CD14-positive monocyte (primary cell): ENCODE measurements at regions not wholly inside any gene's neighbourhood (a gene's known extent, or its start where the extent isn't known, plus 50 kb on each side); places are given as distances from the start of the nearest gene placed in this dataset.

Experiments used
- DNase-seq, 3 donors: peaks; one replicate each; pipeline ENCODE4 v3.0.0-alpha.2; 2011 to 2022
- H2AFZ ChIP-seq: 2 replicates; pipeline ENCODE4 v1.6.0; 2012; ENCODE audit warnings: mild to moderate bottlenecking, low read depth, low read length, inconsistent platforms; ENCODE audit not compliant: insufficient read depth, poor library complexity, severe bottlenecking
- H3K27ac ChIP-seq, 2 donors: 1 replicate in 1 of 2; 2 replicates in 1 of 2; pipeline ENCODE4 v1.5.1; 2012 to 2013; ENCODE audit warnings: low read length in 2 of 2, control low read depth in 1 of 2, inconsistent platforms in 1 of 2, low read depth in 1 of 2, mild to moderate bottlenecking in 1 of 2
- H3K27me3 ChIP-seq, 2 donors: one replicate each; pipeline versions ENCODE4 v1.6.0 to v1.6.1; 2011 to 2013; ENCODE audit warnings: low read length in 2 of 2; ENCODE audit not compliant: control insufficient read depth in 2 of 2, insufficient read depth in 2 of 2
- H3K36me3 ChIP-seq, 2 donors: replicated peaks in 1 of 2; 1 replicate in 1 of 2; 2 replicates in 1 of 2; pipeline versions ENCODE4 v1.5.1 to v1.6.1; 2012 to 2013; ENCODE audit warnings: low read length in 2 of 2, control low read depth in 1 of 2, inconsistent platforms in 1 of 2, mild to moderate bottlenecking in 1 of 2; ENCODE audit not compliant: insufficient read depth in 2 of 2, control insufficient read depth in 1 of 2
- H3K4me1 ChIP-seq, 2 donors: 1 replicate in 1 of 2; 2 replicates in 1 of 2; pipeline versions ENCODE4 v1.5.1 to v1.6.1; 2012 to 2013; ENCODE audit warnings: low read length in 2 of 2, control low read depth in 1 of 2, inconsistent platforms in 1 of 2, mild to moderate bottlenecking in 1 of 2, moderate library complexity in 1 of 2; ENCODE audit not compliant: insufficient read depth in 2 of 2, control insufficient read depth in 1 of 2
- H3K4me2 ChIP-seq: replicated peaks from 2 replicates; pipeline ENCODE3; 2012; ENCODE audit warnings: low read length, moderate library complexity, mild to moderate bottlenecking; ENCODE audit not compliant: poor library complexity, severe bottlenecking; ENCODE audit errors: extremely low read depth
- H3K4me3 ChIP-seq, 3 experiments: fragments of 200-600 bp in 1 of 3; sonication (generic) in 1 of 3; replicated peaks in 1 of 3; 1 replicate in 2 of 3; 2 replicates in 1 of 3; pipeline ENCODE4 v1.5.1; 2011 to 2013; ENCODE audit warnings: low read length in 3 of 3, mild to moderate bottlenecking in 3 of 3, control low read depth in 2 of 3, low read depth in 2 of 3, inconsistent platforms in 1 of 3, moderate library complexity in 1 of 3
- H3K79me2 ChIP-seq: 2 replicates; pipeline ENCODE4 v1.6.0; 2012; ENCODE audit warnings: mild to moderate bottlenecking, control low read depth, inconsistent platforms, low read length, moderate library complexity; ENCODE audit not compliant: insufficient read depth
- H3K9ac ChIP-seq: 2 replicates; pipeline ENCODE4 v1.6.0; 2017; ENCODE audit warnings: low read length, mild to moderate bottlenecking; ENCODE audit not compliant: insufficient read depth, poor library complexity, severe bottlenecking
- H3K9me3 ChIP-seq, 2 donors: replicated peaks in 1 of 2; 1 replicate in 1 of 2; 2 replicates in 1 of 2; pipeline versions ENCODE4 v1.5.1 to v1.6.1; 2012 to 2013; ENCODE audit warnings: low read length in 2 of 2, control low read depth in 1 of 2; ENCODE audit not compliant: control insufficient read depth in 1 of 2, insufficient read depth in 1 of 2
- H4K20me1 ChIP-seq: 2 replicates; pipeline ENCODE4 v1.6.0; 2012; ENCODE audit warnings: mild to moderate bottlenecking, low read length, control low read depth, moderate library complexity; ENCODE audit not compliant: insufficient read depth
- H3K27ac Mint-ChIP-seq, 7 donors: one replicate each; pipeline ENCODE4 v1.8.0; 2020; ENCODE audit warnings: mild to moderate bottlenecking in 7 of 7, mixed read lengths in 7 of 7, moderate library complexity in 6 of 7, inconsistent platforms in 2 of 7
- H3K27me3 Mint-ChIP-seq, 3 donors: one replicate each; pipeline ENCODE4 v1.8.0; 2021 to 2022; ENCODE audit warnings: low read depth in 3 of 3, mild to moderate bottlenecking in 3 of 3, mixed read lengths in 3 of 3, moderate library complexity in 3 of 3, inconsistent platforms in 1 of 3
- H3K36me3 Mint-ChIP-seq, 2 donors: one replicate each; pipeline ENCODE4 v1.8.0; 2020; ENCODE audit warnings: mixed read lengths in 2 of 2, inconsistent platforms in 1 of 2, mild to moderate bottlenecking in 1 of 2
- H3K4me1 Mint-ChIP-seq: one replicate; pipeline ENCODE4 v1.8.0; 2020; ENCODE audit warnings: mild to moderate bottlenecking, mixed read lengths
- H3K4me3 Mint-ChIP-seq, 2 donors: one replicate each; pipeline ENCODE4 v1.8.0; 2020; ENCODE audit warnings: mild to moderate bottlenecking in 2 of 2, mixed read lengths in 2 of 2, moderate library complexity in 1 of 2
- H3K9me3 Mint-ChIP-seq, 7 donors: one replicate each; pipeline ENCODE4 v1.8.0; 2020 to 2022; ENCODE audit warnings: mixed read lengths in 7 of 7, mild to moderate bottlenecking in 6 of 7, moderate library complexity in 6 of 7, inconsistent platforms in 2 of 7
- CTCF ChIP-seq: fragments of 200-600 bp; IDR thresholded peaks from one replicate; pipeline ENCODE4 v1.8.0; 2022; ENCODE audit warnings: antibody characterized with exemption, mild to moderate bottlenecking
- WGBS: methylation state at CpG from one replicate; pipeline ENCODE4 v1.1.5; 2013; ENCODE audit warnings: missing lambda C conversion rate; ENCODE audit not compliant: insufficient coverage; 5-methylcytosine and 5-hydroxymethylcytosine counted together
- intact Hi-C, 2 donors: fragments of 100-400 bp; cut with micrococcal nuclease; formaldehyde crosslinking; loops; one replicate each; pipeline versions ENCODE4 v1.15.0 to v1.15.1; 2023

DNA sequence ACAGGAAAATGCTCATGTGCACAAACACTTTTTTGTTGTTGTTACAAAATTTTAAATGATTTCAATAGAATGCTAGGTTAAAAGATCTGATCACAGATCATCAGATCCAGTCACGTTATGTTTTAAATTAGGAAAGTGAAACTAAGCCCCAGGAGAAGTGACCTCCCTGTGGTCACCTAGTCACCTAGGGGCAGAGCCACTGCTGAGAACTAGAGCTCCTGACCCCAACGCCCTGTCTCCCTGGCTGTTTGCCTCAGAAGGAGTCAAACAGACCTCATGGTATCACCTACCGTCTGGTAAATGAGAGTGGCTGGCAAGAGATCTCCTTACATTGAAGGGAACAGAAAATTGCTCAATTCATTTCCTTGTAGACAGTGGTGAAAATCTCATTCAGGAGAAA, 447.3 kb downstream of the ADRA2A start:
- H3K4me1 ChIP-seq, result no peaks in the 10 kb centered on the region
- TF ChIP-seq CTCF, result no peak
- no peak overlapping the region for H3K4me2 ChIP-seq
- Mint-ChIP-seq H3K27ac (no peak overlapping the region), H3K4me1 (no peaks in the 10 kb centered on the region), H3K9me3 (peaks cover 0 to 2% (median 0%) of the 10 kb centered on the region in 7 donors), H3K4me3 (no peak overlapping the region), H3K27me3 (no peaks in the 10 kb centered on the region), H3K36me3 (no peaks in the 10 kb centered on the region)
- no peaks in the 10 kb centered on the region for H3K79me2 ChIP-seq
- intact Hi-C loops, result no loop called here
- no peak for DNase-seq
- no peaks in the 10 kb centered on the region for H3K36me3 ChIP-seq
- H3K4me3 ChIP-seq, result no peak overlapping the region
- H3K27me3 ChIP-seq, result no peaks in the 10 kb centered on the region
- no peak overlapping the region for H3K9ac ChIP-seq
- WGBS, result 60% methylated on average over 1 of the region's 3 CpGs
- no peak overlapping the region for H2AFZ ChIP-seq
- H3K27ac ChIP-seq, result no peak overlapping the region
- no peaks in the 10 kb centered on the region for H4K20me1 ChIP-seq
- H3K9me3 ChIP-seq, result peaks cover 0 to 2% of the 10 kb centered on the region in 2 donors

DNA sequence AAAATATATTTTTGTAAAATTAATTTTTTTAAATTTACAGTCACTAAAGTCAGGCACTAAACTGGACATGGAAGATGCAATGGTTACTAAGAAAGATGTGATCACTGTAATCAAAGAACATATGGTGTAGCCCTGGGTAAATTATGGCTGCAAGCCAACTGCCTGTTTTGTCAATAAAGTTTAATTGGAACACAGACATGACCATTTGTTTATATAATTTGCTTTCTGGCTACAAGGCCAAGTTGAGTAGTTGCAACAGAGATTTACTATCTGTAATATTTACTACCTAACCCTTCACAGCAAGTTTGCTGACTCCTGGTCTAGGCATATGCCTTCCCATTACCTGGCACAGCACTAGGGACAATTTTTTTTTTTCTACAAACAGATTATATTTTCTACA, 448.9 kb downstream of the ADRA2A start:
- Mint-ChIP-seq H3K4me1 (no peaks in the 10 kb centered on the region), H3K36me3 (no peaks in the 10 kb centered on the region), H3K27ac (no peak overlapping the region), H3K27me3 (peaks cover 0 to 2% (median 0%) of the 10 kb centered on the region in 3 donors), H3K4me3 (no peak overlapping the region), H3K9me3 (peaks cover 0 to 2% (median 0%) of the 10 kb centered on the region in 7 donors)
- intact Hi-C loops, result no loop called here
- H3K4me1 ChIP-seq, result no peaks in the 10 kb centered on the region
- no peaks in the 10 kb centered on the region for H3K79me2 ChIP-seq
- H3K36me3 ChIP-seq, result no peaks in the 10 kb centered on the region
- no peak overlapping the region for H2AFZ ChIP-seq
- peaks cover 0 to 2% of the 10 kb centered on the region in 2 donors for H3K9me3 ChIP-seq
- no peaks in the 10 kb centered on the region for H4K20me1 ChIP-seq
- no peak for TF ChIP-seq CTCF
- no peak for DNase-seq
- H3K9ac ChIP-seq, result no peak overlapping the region
- no peak overlapping the region for H3K4me3 ChIP-seq
- no peak overlapping the region for H3K27ac ChIP-seq
- H3K27me3 ChIP-seq, result no peaks in the 10 kb centered on the region
- H3K4me2 ChIP-seq, result no peak overlapping the region
